Sigmoid colon (tissue), 6 donors: ENCODE measurements at regions not wholly inside any gene's neighbourhood (a gene's known extent, or its start where the extent isn't known, plus 50 kb on each side); places are given as distances from the start of the nearest gene placed in this dataset.

ENCODE experiments used
- DNase-seq: peaks from one replicate; pipeline ENCODE4 v3.0.0-alpha.2; 2019
- H3K27ac ChIP-seq, 4 donors: fragments of 200-600 bp; sonication (generic); one replicate each; pipeline ENCODE4 v1.5.1; 2016 to 2019; ENCODE audit warnings: mild to moderate bottlenecking in 1 of 4
- H3K27me3 ChIP-seq, 3 donors: fragments of 200-600 bp; sonication (generic); one replicate each; pipeline ENCODE4 v1.5.1; 2019; ENCODE audit warnings: mild to moderate bottlenecking in 1 of 3
- H3K36me3 ChIP-seq, 4 donors: fragments of 200-600 bp; sonication (generic); one replicate each; pipeline ENCODE4 v1.5.1; 2016 to 2019
- H3K4me1 ChIP-seq, 4 donors: fragments of 200-600 bp; sonication (generic); one replicate each; pipeline ENCODE4 v1.5.1; 2017 to 2019
- H3K4me3 ChIP-seq, 4 donors: fragments of 200-600 bp; sonication (generic); one replicate each; pipeline ENCODE4 v1.5.1; 2017 to 2019; ENCODE audit warnings: mild to moderate bottlenecking in 2 of 4, moderate library complexity in 1 of 4
- H3K9me3 ChIP-seq, 4 donors: fragments of 200-600 bp in 3 of 4; sonication (generic) in 3 of 4; one replicate each; pipeline versions ENCODE4 v1.5.1 to v1.6.1; 2013 to 2019
- EP300 ChIP-seq, 4 donors: sonication (generic); formaldehyde crosslinking; IDR thresholded peaks; one replicate each; pipeline ENCODE4 v1.6.1; 2017; ENCODE audit warnings: antibody characterized with exemption in 4 of 4
- POLR2A ChIP-seq, 2 donors: fragments of 450-650 bp; IDR thresholded peaks; one replicate each; pipeline ENCODE4 v1.6.1; 2016; ENCODE audit warnings: antibody characterized with exemption in 2 of 2, mild to moderate bottlenecking in 2 of 2, moderate library complexity in 2 of 2
- POLR2AphosphoS5 ChIP-seq, 4 donors: sonication (generic); formaldehyde crosslinking; IDR thresholded peaks; one replicate each; pipeline ENCODE4 v1.6.1; 2017; ENCODE audit warnings: antibody characterized with exemption in 4 of 4
- WGBS, 2 donors: extraction: QIAGEN DNeasy Blood & Tissue Kit; methylation state at CpG; one replicate each; pipeline ENCODE4 v1.1.7; 2013; 5-methylcytosine and 5-hydroxymethylcytosine counted together
- intact Hi-C: fragments of 100-400 bp; cut with DNase I; formaldehyde crosslinking; loops from one replicate; pipeline ENCODE4 v1.15.1; 2023
- TF ChIP-seq, protein P1 (sequence below), 4 experiments: fragments of 450-650 bp in 3 of 4; fragments of 200-600 bp in 1 of 4; IDR thresholded peaks; one replicate each; pipeline ENCODE4 v1.5.1; 2016 to 2019; ENCODE audit warnings: antibody characterized with exemption in 4 of 4, mild to moderate bottlenecking in 3 of 4, moderate library complexity in 2 of 4
- donor health status: healthy with polysubstance abuse.
- donor health status: healthy.

- DNase-seq = no peak
- TF ChIP-seq, protein P1, sequence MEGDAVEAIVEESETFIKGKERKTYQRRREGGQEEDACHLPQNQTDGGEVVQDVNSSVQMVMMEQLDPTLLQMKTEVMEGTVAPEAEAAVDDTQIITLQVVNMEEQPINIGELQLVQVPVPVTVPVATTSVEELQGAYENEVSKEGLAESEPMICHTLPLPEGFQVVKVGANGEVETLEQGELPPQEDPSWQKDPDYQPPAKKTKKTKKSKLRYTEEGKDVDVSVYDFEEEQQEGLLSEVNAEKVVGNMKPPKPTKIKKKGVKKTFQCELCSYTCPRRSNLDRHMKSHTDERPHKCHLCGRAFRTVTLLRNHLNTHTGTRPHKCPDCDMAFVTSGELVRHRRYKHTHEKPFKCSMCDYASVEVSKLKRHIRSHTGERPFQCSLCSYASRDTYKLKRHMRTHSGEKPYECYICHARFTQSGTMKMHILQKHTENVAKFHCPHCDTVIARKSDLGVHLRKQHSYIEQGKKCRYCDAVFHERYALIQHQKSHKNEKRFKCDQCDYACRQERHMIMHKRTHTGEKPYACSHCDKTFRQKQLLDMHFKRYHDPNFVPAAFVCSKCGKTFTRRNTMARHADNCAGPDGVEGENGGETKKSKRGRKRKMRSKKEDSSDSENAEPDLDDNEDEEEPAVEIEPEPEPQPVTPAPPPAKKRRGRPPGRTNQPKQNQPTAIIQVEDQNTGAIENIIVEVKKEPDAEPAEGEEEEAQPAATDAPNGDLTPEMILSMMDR (IDR thresholded peaks at IDR 0.05) = no peak
- no peak for TF ChIP-seq EP300 (IDR thresholded peaks at IDR 0.05)
- Histone ChIP-seq H3K36me3 (no peaks in the 10 kb centered on the region), H3K9me3 (no peaks in the 10 kb centered on the region), H3K4me1 (peaks cover 0 to 21% (median 15%) of the 10 kb centered on the region in 4 donors), H3K27me3 (no peaks in the 10 kb centered on the region), H3K27ac (peak overlapping the region in 2 of 4 donors; percentile 7 to 43), H3K4me3 (no peak overlapping the region)
- WGBS, 2 donors = 61 to 72% methylated on average over 4 of the region's 4 CpGs
- intact Hi-C loops = no loop called here
Measured at GRCh38 chr9:87008667-87009066, 61.4 kb upstream of the GAS1 start.

DNA sequence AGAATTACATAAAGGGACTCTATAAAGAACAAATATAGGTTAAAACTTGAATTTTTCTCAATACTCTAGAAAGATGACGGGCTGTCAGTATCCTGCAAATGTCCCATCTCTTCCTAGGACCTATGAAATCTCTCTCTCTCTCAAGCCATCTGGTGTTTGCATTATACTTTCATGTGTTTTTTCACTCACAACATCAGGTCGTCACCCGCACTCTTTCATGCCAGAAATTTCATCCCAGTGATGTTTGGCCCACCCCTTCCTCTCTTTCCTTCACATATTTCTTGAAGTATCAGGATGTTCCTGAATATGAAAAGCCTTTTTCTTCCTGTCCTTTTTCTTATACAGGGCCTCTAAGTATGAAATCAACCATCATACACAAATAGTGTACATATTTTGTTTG is 63.3 kb upstream of the GAS1 start:
- 81 to 82% methylated on average over 3 of the region's 3 CpGs for WGBS, 2 donors
- Histone ChIP-seq H3K27ac (no peak overlapping the region), H3K36me3 (no peaks in the 10 kb centered on the region), H3K27me3 (no peaks in the 10 kb centered on the region), H3K9me3 (no peaks in the 10 kb centered on the region), H3K4me3 (no peak overlapping the region), H3K4me1 (peaks cover 0 to 31% (median 16%) of the 10 kb centered on the region in 4 donors)
- TF ChIP-seq EP300 (IDR thresholded peaks at IDR 0.05) = no peak
- TF ChIP-seq, protein P1 (IDR thresholded peaks at IDR 0.05) = no peak
- no peak for TF ChIP-seq POLR2AphosphoS5 (IDR thresholded peaks at IDR 0.05)
- TF ChIP-seq POLR2A (IDR thresholded peaks at IDR 0.05) = no peak
- no peak for DNase-seq
- intact Hi-C loops = no loop called here

DNA sequence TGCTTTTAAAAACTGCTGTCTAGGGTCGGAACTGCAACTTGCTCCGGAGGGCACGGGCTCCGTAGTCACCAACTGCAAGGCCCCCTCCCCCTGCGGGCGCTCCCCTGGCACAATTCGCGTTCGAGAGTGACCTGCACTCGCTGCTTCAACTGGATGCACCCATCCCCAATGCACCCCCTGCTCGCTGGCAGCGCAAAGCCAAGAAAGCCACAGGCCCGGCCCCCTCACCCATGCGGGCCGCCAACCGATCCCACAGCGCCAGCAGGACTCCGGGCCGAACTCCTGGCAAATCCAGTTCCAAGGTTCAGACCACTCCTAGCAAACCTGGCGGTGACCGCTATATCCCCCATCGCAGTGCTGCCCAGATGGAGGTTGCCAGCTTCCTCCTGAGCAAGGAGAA is 64.2 kb upstream of the GAS1 start:
- Histone ChIP-seq H3K36me3 (no peaks in the 10 kb centered on the region), H3K4me3 (no peak overlapping the region), H3K27ac (no peak overlapping the region), H3K9me3 (no peaks in the 10 kb centered on the region), H3K4me1 (peaks cover 0 to 31% (median 16%) of the 10 kb centered on the region in 4 donors), H3K27me3 (no peaks in the 10 kb centered on the region)
- intact Hi-C loops = no loop called here
- no peak for DNase-seq
- 92 to 95% methylated on average over 22 of the region's 22 CpGs for WGBS, 2 donors
- TF ChIP-seq POLR2A (IDR thresholded peaks at IDR 0.05) = no peak
- no peak for TF ChIP-seq EP300 (IDR thresholded peaks at IDR 0.05)
- TF ChIP-seq, protein P1 (IDR thresholded peaks at IDR 0.05) = no peak
- no peak for TF ChIP-seq POLR2AphosphoS5 (IDR thresholded peaks at IDR 0.05)

DNA sequence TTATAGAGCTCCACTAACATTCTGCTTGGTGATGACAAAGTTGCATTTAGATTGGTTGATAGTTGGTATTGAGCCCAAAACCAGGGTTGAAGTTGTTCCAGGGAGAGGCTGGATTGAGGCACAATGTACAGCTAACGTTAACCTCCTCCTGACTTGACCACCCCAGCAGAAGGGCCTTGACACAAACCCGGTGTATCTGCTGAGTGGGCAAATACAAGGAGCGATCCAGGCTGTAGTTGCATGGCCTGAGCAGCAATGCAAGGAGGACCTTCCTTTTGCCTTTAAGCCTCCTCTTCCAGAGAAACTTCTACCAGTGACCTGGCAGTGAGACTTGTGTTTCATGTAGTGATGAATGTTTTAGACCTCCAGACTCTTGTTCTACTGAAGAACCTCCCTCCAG is 66.2 kb upstream of the GAS1 start:
- intact Hi-C loops = no loop called here
- DNase-seq = no peak
- Histone ChIP-seq H3K27ac (no peak overlapping the region), H3K27me3 (no peaks in the 10 kb centered on the region), H3K9me3 (no peaks in the 10 kb centered on the region), H3K36me3 (no peaks in the 10 kb centered on the region), H3K4me3 (no peak overlapping the region), H3K4me1 (peaks cover 0 to 17% (median 3%) of the 10 kb centered on the region in 4 donors)
- 90% methylated on average over 3 of the region's 3 CpGs for WGBS, 2 donors
- TF ChIP-seq, protein P1 (IDR thresholded peaks at IDR 0.05) = no peak
- no peak for TF ChIP-seq EP300 (IDR thresholded peaks at IDR 0.05)
- TF ChIP-seq POLR2AphosphoS5 (IDR thresholded peaks at IDR 0.05) = no peak
- TF ChIP-seq POLR2A (IDR thresholded peaks at IDR 0.05) = no peak

GRCh38 chr9:87014436-87014835 is 67.1 kb upstream of the GAS1 start:
- Histone ChIP-seq H3K36me3 (no peaks in the 10 kb centered on the region), H3K9me3 (no peaks in the 10 kb centered on the region), H3K4me3 (no peak overlapping the region), H3K27me3 (no peaks in the 10 kb centered on the region), H3K4me1 (peaks cover 0 to 12% (median 0%) of the 10 kb centered on the region in 4 donors), H3K27ac (peak overlapping the region in 1 of 4 donors; percentile 15)
- 60 to 71% methylated on average over 1 of the region's 1 CpG for WGBS, 2 donors
- DNase-seq = no peak
- no peak for TF ChIP-seq POLR2AphosphoS5 (IDR thresholded peaks at IDR 0.05)
- no peak for TF ChIP-seq POLR2A (IDR thresholded peaks at IDR 0.05)
- TF ChIP-seq, protein P1 (IDR thresholded peaks at IDR 0.05) = no peak
- no peak for TF ChIP-seq EP300 (IDR thresholded peaks at IDR 0.05)
- intact Hi-C loops = no loop called here
